ENCODE measurements at regions not wholly inside any gene's neighbourhood (a gene's known extent, or its start where the extent isn't known, plus 50 kb on each side); places are given as distances from the start of the nearest gene placed in this dataset.
"Not testable (repeated sequence)": the region's sequence is repeated elsewhere in the genome, so short reads cannot be mapped to it uniquely, and the experiment has no call there.

- Mint-ChIP-seq H3K36me3 (ENCODE audit: low read depth) (no peaks in the 10 kb centered on the region), H3K4me3 (no peak overlapping the region)
These were observed 90.7 kb upstream of the CTDP1 start for GRCh38 chr18:79588636-79589481.

GRCh38 chr18:79589601-79590091, 90.0 kb upstream of the CTDP1 start:
- Mint-ChIP-seq H3K27me3 (no peaks in the 10 kb centered on the region), H3K36me3 (ENCODE audit: low read depth) (no peaks in the 10 kb centered on the region), H3K27ac (no peak overlapping the region), H3K4me1 (no peaks in the 10 kb centered on the region), H3K9me3 (no peaks in the 10 kb centered on the region), H3K4me3 (no peak overlapping the region)
- DNase-seq (no peak), ATAC-seq (no peak)

More at GRCh38 chr18:79588636-79589481, 90.7 kb upstream of the CTDP1 start:
- no peaks in the 10 kb centered on the region for H3K9me3 Mint-ChIP-seq
- no peaks in the 10 kb centered on the region for H3K4me1 Mint-ChIP-seq
- no peak for ATAC-seq
- DNase-seq: no peak
- H3K27me3 Mint-ChIP-seq: no peaks in the 10 kb centered on the region
- no peak overlapping the region for H3K27ac Mint-ChIP-seq

- Mint-ChIP-seq H3K27me3 (peaks cover 2% of the 10 kb centered on the region), H3K4me3 (no peak overlapping the region), H3K4me1 (no peaks in the 10 kb centered on the region), H3K9me3 (no peaks in the 10 kb centered on the region), H3K36me3 (ENCODE audit: low read depth) (no peaks in the 10 kb centered on the region), H3K27ac (no peak overlapping the region)
- DNase-seq: no peak
- ATAC-seq: no peak
These were observed 89.2 kb upstream of the CTDP1 start for GRCh38 chr18:79590191-79591031.

GRCh38 chr18:79591032-79591308, 88.6 kb upstream of the CTDP1 start:
- H3K27ac Mint-ChIP-seq: no peak overlapping the region
- no peak overlapping the region for H3K4me3 Mint-ChIP-seq
- ATAC-seq (no peak), DNase-seq (no peak)
- peaks cover 2% of the 10 kb centered on the region for H3K27me3 Mint-ChIP-seq
- no peaks in the 10 kb centered on the region for H3K4me1 Mint-ChIP-seq
- no peaks in the 10 kb centered on the region for H3K9me3 Mint-ChIP-seq
- H3K36me3 Mint-ChIP-seq (ENCODE audit: low read depth): no peaks in the 10 kb centered on the region

- not testable (repeated sequence) for H3K36me3 Mint-ChIP-seq (ENCODE audit: low read depth); H3K9me3 Mint-ChIP-seq; H3K27me3 Mint-ChIP-seq; H3K4me1 Mint-ChIP-seq; ATAC-seq; H3K4me3 Mint-ChIP-seq; DNase-seq; H3K27ac Mint-ChIP-seq
These were observed 86.9 kb upstream of the CTDP1 start for GRCh38 chr18:79592684-79593083.

GRCh38 chr18:79595876-79596374, 83.7 kb upstream of the CTDP1 start:
- no peak for ATAC-seq
- H3K9me3 Mint-ChIP-seq: no peaks in the 10 kb centered on the region
- no peak for DNase-seq
- H3K27me3 Mint-ChIP-seq: peaks cover 2% of the 10 kb centered on the region
- H3K4me3 Mint-ChIP-seq: no peak overlapping the region
- H3K27ac Mint-ChIP-seq: no peak overlapping the region
- H3K4me1 Mint-ChIP-seq: no peaks in the 10 kb centered on the region
- no peaks in the 10 kb centered on the region for H3K36me3 Mint-ChIP-seq (ENCODE audit: low read depth)

- Mint-ChIP-seq H3K27ac (no peak overlapping the region), H3K4me3 (no peak overlapping the region), H3K4me1 (no peaks in the 10 kb centered on the region), H3K9me3 (no peaks in the 10 kb centered on the region), H3K36me3 (ENCODE audit: low read depth) (no peaks in the 10 kb centered on the region), H3K27me3 (peaks cover 2% of the 10 kb centered on the region)
- DNase-seq (no peak), ATAC-seq (no peak)
These were observed 83.0 kb upstream of the CTDP1 start for GRCh38 chr18:79596446-79597175.

- Mint-ChIP-seq H3K27me3 (peaks cover 2% of the 10 kb centered on the region), H3K4me3 (no peak overlapping the region), H3K36me3 (ENCODE audit: low read depth) (no peaks in the 10 kb centered on the region), H3K4me1 (no peaks in the 10 kb centered on the region), H3K27ac (no peak overlapping the region), H3K9me3 (no peaks in the 10 kb centered on the region)
- ATAC-seq: no peak
- DNase-seq: no peak
These were observed 82.3 kb upstream of the CTDP1 start for GRCh38 chr18:79597176-79597830.

- H3K4me3 Mint-ChIP-seq: no peak overlapping the region
- peaks cover 2% of the 10 kb centered on the region for H3K27me3 Mint-ChIP-seq
- no peak overlapping the region for H3K27ac Mint-ChIP-seq
- no peaks in the 10 kb centered on the region for H3K36me3 Mint-ChIP-seq (ENCODE audit: low read depth)
- no peak for DNase-seq
- ATAC-seq: no peak
- H3K9me3 Mint-ChIP-seq: no peaks in the 10 kb centered on the region
- no peaks in the 10 kb centered on the region for H3K4me1 Mint-ChIP-seq
These were observed 81.6 kb upstream of the CTDP1 start for GRCh38 chr18:79597831-79598632.

- Mint-ChIP-seq H3K9me3 (no peaks in the 10 kb centered on the region), H3K4me1 (no peaks in the 10 kb centered on the region), H3K27me3 (peaks cover 2% of the 10 kb centered on the region), H3K27ac (no peak overlapping the region), H3K4me3 (no peak overlapping the region), H3K36me3 (ENCODE audit: low read depth) (no peaks in the 10 kb centered on the region)
- no peak for DNase-seq
- no peak for ATAC-seq
These were observed 80.9 kb upstream of the CTDP1 start for GRCh38 chr18:79598633-79599175.

GRCh38 chr18:79599441-79599931, 80.1 kb upstream of the CTDP1 start:
- Mint-ChIP-seq H3K9me3 (no peaks in the 10 kb centered on the region), H3K36me3 (ENCODE audit: low read depth) (no peaks in the 10 kb centered on the region), H3K27me3 (peaks cover 2% of the 10 kb centered on the region), H3K27ac (no peak overlapping the region), H3K4me1 (no peaks in the 10 kb centered on the region), H3K4me3 (no peak overlapping the region)
- DNase-seq (no peak), ATAC-seq (no peak)

GRCh38 chr18:79600141-79600540, 79.5 kb upstream of the CTDP1 start:
- no peaks in the 10 kb centered on the region for H3K4me1 Mint-ChIP-seq
- H3K4me3 Mint-ChIP-seq: no peak overlapping the region
- peaks cover 2% of the 10 kb centered on the region for H3K27me3 Mint-ChIP-seq
- ATAC-seq: no peak
- no peak for DNase-seq
- no peak overlapping the region for H3K27ac Mint-ChIP-seq
- no peaks in the 10 kb centered on the region for H3K9me3 Mint-ChIP-seq
- no peaks in the 10 kb centered on the region for H3K36me3 Mint-ChIP-seq (ENCODE audit: low read depth)

- no peaks in the 10 kb centered on the region for H3K4me1 Mint-ChIP-seq
- no peak overlapping the region for H3K27ac Mint-ChIP-seq
- no peaks in the 10 kb centered on the region for H3K27me3 Mint-ChIP-seq
- DNase-seq: no peak
- no peak for ATAC-seq
- H3K9me3 Mint-ChIP-seq: no peaks in the 10 kb centered on the region
- no peak overlapping the region for H3K4me3 Mint-ChIP-seq
- no peaks in the 10 kb centered on the region for H3K36me3 Mint-ChIP-seq (ENCODE audit: low read depth)
These were observed 79.0 kb upstream of the CTDP1 start for GRCh38 chr18:79600596-79600995.

Measured in activated naive CD8-positive, alpha-beta T cell treated with anti-CD3 and anti-CD28 coated beads, Interleukin-2, amount 50 U/mL, for 24 hours (primary cell).